Glutamatergic neuron (in vitro differentiated cells): ENCODE measurements at regions not wholly inside any gene's neighbourhood (a gene's known extent, or its start where the extent isn't known, plus 50 kb on each side); places are given as distances from the start of the nearest gene placed in this dataset.

Source experiments
- DNase-seq: peaks from one replicate; pipeline ENCODE4 v3.0.0; 2022
- H3K27ac Mint-ChIP-seq: one replicate; pipeline ENCODE4 v1.8.0; 2020; ENCODE audit warnings: mild to moderate bottlenecking, mixed read lengths, inconsistent platforms; ENCODE audit not compliant: unreplicated experiment
- H3K27me3 Mint-ChIP-seq: one replicate; pipeline ENCODE4 v1.8.0; 2020; ENCODE audit warnings: mild to moderate bottlenecking, moderate library complexity, mixed read lengths, inconsistent platforms; ENCODE audit not compliant: unreplicated experiment
- H3K36me3 Mint-ChIP-seq: one replicate; pipeline ENCODE4 v1.8.0; 2020; ENCODE audit warnings: mild to moderate bottlenecking, mixed read lengths, inconsistent platforms; ENCODE audit not compliant: unreplicated experiment
- H3K4me1 Mint-ChIP-seq: one replicate; pipeline ENCODE4 v1.8.0; 2020; ENCODE audit warnings: mild to moderate bottlenecking, low read depth, mixed read lengths, inconsistent platforms; ENCODE audit not compliant: unreplicated experiment
- H3K4me3 Mint-ChIP-seq: one replicate; pipeline ENCODE4 v1.8.0; 2020; ENCODE audit warnings: mild to moderate bottlenecking, mixed read lengths, inconsistent platforms; ENCODE audit not compliant: unreplicated experiment
- H3K9me3 Mint-ChIP-seq: one replicate; pipeline ENCODE4 v1.8.0; 2020; ENCODE audit warnings: mild to moderate bottlenecking, moderate library complexity, mixed read lengths, inconsistent platforms; ENCODE audit not compliant: unreplicated experiment
- CTCF ChIP-seq: fragments of 200-600 bp; sonication (generic); IDR thresholded peaks from one replicate; pipeline ENCODE4 v1.5.0; 2021; ENCODE audit not compliant: partially characterized antibody, unreplicated experiment

- no peaks in the 10 kb centered on the region for H3K36me3 Mint-ChIP-seq
- H3K27ac Mint-ChIP-seq, result no peak overlapping the region
- H3K27me3 Mint-ChIP-seq, result no peaks in the 10 kb centered on the region
- no peak for DNase-seq
- no peaks in the 10 kb centered on the region for H3K4me1 Mint-ChIP-seq
- H3K4me3 Mint-ChIP-seq, result no peak overlapping the region
- no peak for TF ChIP-seq CTCF
- no peaks in the 10 kb centered on the region for H3K9me3 Mint-ChIP-seq
These were observed 218.6 kb downstream of the MANEA start for GRCh38 chr6:95795927-95796326.

GRCh38 chr6:95797054-95797453, 218.7 kb upstream of the FUT9 start:
- H3K27me3 Mint-ChIP-seq, result no peaks in the 10 kb centered on the region
- H3K9me3 Mint-ChIP-seq, result no peaks in the 10 kb centered on the region
- H3K36me3 Mint-ChIP-seq, result no peaks in the 10 kb centered on the region
- no peaks in the 10 kb centered on the region for H3K4me1 Mint-ChIP-seq
- no peak for DNase-seq
- TF ChIP-seq CTCF, result no peak
- H3K4me3 Mint-ChIP-seq, result no peak overlapping the region
- H3K27ac Mint-ChIP-seq, result no peak overlapping the region

GRCh38 chr6:95802978-95803377, 212.8 kb upstream of the FUT9 start:
- Mint-ChIP-seq H3K27ac (no peak overlapping the region), H3K36me3 (no peaks in the 10 kb centered on the region), H3K27me3 (no peaks in the 10 kb centered on the region), H3K4me3 (no peak overlapping the region), H3K4me1 (no peaks in the 10 kb centered on the region), H3K9me3 (peaks cover 3% of the 10 kb centered on the region)
- no peak for DNase-seq
- TF ChIP-seq CTCF, result no peak

- H3K27me3 Mint-ChIP-seq, result no peaks in the 10 kb centered on the region
- DNase-seq, result no peak
- no peaks in the 10 kb centered on the region for H3K4me1 Mint-ChIP-seq
- H3K9me3 Mint-ChIP-seq, result peaks cover 3% of the 10 kb centered on the region
- no peak for TF ChIP-seq CTCF
- H3K4me3 Mint-ChIP-seq, result no peak overlapping the region
- no peaks in the 10 kb centered on the region for H3K36me3 Mint-ChIP-seq
- no peak overlapping the region for H3K27ac Mint-ChIP-seq
These were observed 211.9 kb upstream of the FUT9 start for GRCh38 chr6:95803889-95804288.

- Mint-ChIP-seq H3K9me3 (peaks cover 3% of the 10 kb centered on the region), H3K4me1 (no peaks in the 10 kb centered on the region), H3K36me3 (no peaks in the 10 kb centered on the region), H3K4me3 (no peak overlapping the region), H3K27me3 (no peaks in the 10 kb centered on the region), H3K27ac (no peak overlapping the region)
- no peak for DNase-seq
- TF ChIP-seq CTCF, result no peak
These were observed 210.8 kb upstream of the FUT9 start for GRCh38 chr6:95804847-95805541.
